ENCODE measurements at regions not wholly inside any gene's neighbourhood (a gene's known extent, or its start where the extent isn't known, plus 50 kb on each side); places are given as distances from the start of the nearest gene placed in this dataset.
"Not testable (repeated sequence)": the region's sequence is repeated elsewhere in the genome, so short reads cannot be mapped to it uniquely, and the experiment has no call there.

- Mint-ChIP-seq H3K27ac (no peak overlapping the region), H3K27me3 (no peaks in the 10 kb centered on the region), H3K9me3 (peaks cover 0 to 2% (median 0%) of the 10 kb centered on the region in 3 donors), H3K4me1 (peaks cover 0 to 7% (median 4%) of the 10 kb centered on the region in 3 donors), H3K36me3 (peaks cover 2% of the 10 kb centered on the region), H3K4me3 (no peak overlapping the region)
Observed at GRCh38 chr12:34208331-34209258, 186.3 kb downstream of the ALG10 start.

GRCh38 chr12:34209259-34209835 is 187.1 kb downstream of the ALG10 start:
- Mint-ChIP-seq H3K27ac (no peak overlapping the region), H3K4me3 (peak overlapping the region in 1 of 4 donors; percentile 37), H3K4me1 (peaks cover 0 to 5% (median 3%) of the 10 kb centered on the region in 3 donors), H3K27me3 (no peaks in the 10 kb centered on the region), H3K36me3 (peaks cover 2% of the 10 kb centered on the region), H3K9me3 (peaks cover 0 to 2% (median 0%) of the 10 kb centered on the region in 3 donors)

- Mint-ChIP-seq H3K27me3 (no peaks in the 10 kb centered on the region), H3K27ac (no peak overlapping the region), H3K9me3 (peaks cover 0 to 2% (median 0%) of the 10 kb centered on the region in 3 donors), H3K4me1 (no peaks in the 10 kb centered on the region), H3K36me3 (peaks cover 2% of the 10 kb centered on the region), H3K4me3 (no peak overlapping the region)
Observed at GRCh38 chr12:34210183-34210582, 187.9 kb downstream of the ALG10 start.

- Mint-ChIP-seq H3K4me1 (no peaks in the 10 kb centered on the region), H3K9me3 (peaks cover 0 to 2% (median 0%) of the 10 kb centered on the region in 3 donors), H3K36me3 (peaks cover 2% of the 10 kb centered on the region), H3K27ac (no peak overlapping the region), H3K4me3 (peak overlapping the region in 1 of 4 donors; percentile 76), H3K27me3 (no peaks in the 10 kb centered on the region)
Observed at GRCh38 chr12:34210689-34211530, 188.6 kb downstream of the ALG10 start.

GRCh38 chr12:34212651-34213050 is 190.4 kb downstream of the ALG10 start:
- Mint-ChIP-seq H3K27me3 (no peaks in the 10 kb centered on the region), H3K36me3 (peaks cover 2% of the 10 kb centered on the region), H3K27ac (no peak overlapping the region), H3K9me3 (no peaks in the 10 kb centered on the region), H3K4me1 (peaks cover 0 to 2% (median 0%) of the 10 kb centered on the region in 3 donors), H3K4me3 (peak overlapping the region in 1 of 4 donors; percentile 65)

- Mint-ChIP-seq H3K27me3 (peaks cover 4% of the 10 kb centered on the region), H3K4me3 (no peak overlapping the region), H3K4me1 (peaks cover 3 to 5% (median 5%) of the 10 kb centered on the region in 3 donors), H3K27ac (no peak overlapping the region), H3K36me3 (no peaks in the 10 kb centered on the region), H3K9me3 (no peaks in the 10 kb centered on the region)
Observed at GRCh38 chr12:34214011-34214410, 191.7 kb downstream of the ALG10 start.

- H3K27ac Mint-ChIP-seq, result no peak overlapping the region
- H3K4me3 Mint-ChIP-seq, result no peak overlapping the region
- H3K27me3 Mint-ChIP-seq, result peaks cover 12% of the 10 kb centered on the region
- no peaks in the 10 kb centered on the region for H3K9me3 Mint-ChIP-seq
- H3K4me1 Mint-ChIP-seq, result peaks cover 3 to 5% (median 5%) of the 10 kb centered on the region in 3 donors
- no peaks in the 10 kb centered on the region for H3K36me3 Mint-ChIP-seq
Observed at GRCh38 chr12:34215213-34215892, 193.1 kb downstream of the ALG10 start.

GRCh38 chr12:34215893-34216285 is 193.6 kb downstream of the ALG10 start:
- H3K27ac Mint-ChIP-seq, result no peak overlapping the region
- H3K4me1 Mint-ChIP-seq, result peaks cover 3 to 5% (median 5%) of the 10 kb centered on the region in 3 donors
- H3K36me3 Mint-ChIP-seq, result no peaks in the 10 kb centered on the region
- peaks cover 12% of the 10 kb centered on the region for H3K27me3 Mint-ChIP-seq
- H3K9me3 Mint-ChIP-seq, result no peaks in the 10 kb centered on the region
- no peak overlapping the region for H3K4me3 Mint-ChIP-seq

GRCh38 chr12:34217660-34218059 is 195.4 kb downstream of the ALG10 start:
- Mint-ChIP-seq H3K9me3 (no peaks in the 10 kb centered on the region), H3K36me3 (no peaks in the 10 kb centered on the region), H3K4me1 (peaks cover 5 to 7% (median 5%) of the 10 kb centered on the region in 3 donors), H3K27me3 (peaks cover 13% of the 10 kb centered on the region), H3K4me3 (no peak overlapping the region), H3K27ac (no peak overlapping the region)

- no peaks in the 10 kb centered on the region for H3K36me3 Mint-ChIP-seq
Observed at GRCh38 chr12:34218193-34219045, 196.1 kb downstream of the ALG10 start.

GRCh38 chr12:34219046-34219770 is 196.9 kb downstream of the ALG10 start:
- Mint-ChIP-seq H3K27me3 (peaks cover 13% of the 10 kb centered on the region), H3K4me3 (peak overlapping the region; percentile 72 to 95 (median 91)), H3K4me1 (peaks cover 5 to 7% (median 5%) of the 10 kb centered on the region in 3 donors), H3K36me3 (no peaks in the 10 kb centered on the region), H3K9me3 (no peaks in the 10 kb centered on the region), H3K27ac (peak overlapping the region in 1 of 3 donors; percentile 28)

More at GRCh38 chr12:34218193-34219045, 196.1 kb downstream of the ALG10 start:
- Mint-ChIP-seq H3K4me3 (peak overlapping the region; percentile 72 to 95 (median 91)), H3K9me3 (no peaks in the 10 kb centered on the region), H3K27me3 (peaks cover 13% of the 10 kb centered on the region), H3K4me1 (peaks cover 5 to 7% (median 5%) of the 10 kb centered on the region in 3 donors), H3K27ac (peak overlapping the region in 1 of 3 donors; percentile 28)

- not testable (repeated sequence) for H3K9me3 Mint-ChIP-seq, H3K4me3 Mint-ChIP-seq, H3K4me1 Mint-ChIP-seq, H3K27ac Mint-ChIP-seq, H3K36me3 Mint-ChIP-seq
- peaks cover 13% of the 10 kb centered on the region for H3K27me3 Mint-ChIP-seq
Observed at GRCh38 chr12:34220079-34220478, 197.8 kb downstream of the ALG10 start.

- Mint-ChIP-seq H3K27ac (no peak overlapping the region), H3K36me3 (no peaks in the 10 kb centered on the region), H3K9me3 (peaks cover 2 to 11% (median 8%) of the 10 kb centered on the region in 3 donors), H3K4me1 (peaks cover 0 to 4% (median under 1%) of the 10 kb centered on the region in 3 donors), H3K27me3 (peaks cover 12% of the 10 kb centered on the region), H3K4me3 (no peak overlapping the region)
Observed at GRCh38 chr12:34223640-34224039, 201.3 kb downstream of the ALG10 start.
